Mesodermal cell (in vitro differentiated cells): ENCODE measurements at regions not wholly inside any gene's neighbourhood (a gene's known extent, or its start where the extent isn't known, plus 50 kb on each side); places are given as distances from the start of the nearest gene placed in this dataset.

Experiments
- H3K27ac ChIP-seq: 2 replicates; pipeline ENCODE4 v1.7.0; 2013; ENCODE audit warnings: mild to moderate bottlenecking, low read depth, low read length, moderate library complexity; ENCODE audit not compliant: severe bottlenecking
- H3K36me3 ChIP-seq: 2 replicates; pipeline ENCODE4 v1.7.1; 2013; ENCODE audit warnings: mild to moderate bottlenecking, low read length, moderate library complexity; ENCODE audit not compliant: control insufficient read depth, insufficient read depth
- H3K4me1 ChIP-seq: one replicate; pipeline ENCODE4 v1.7.1; 2013; ENCODE audit warnings: mild to moderate bottlenecking, low read length; ENCODE audit not compliant: insufficient read depth, control insufficient read depth, poor library complexity, severe bottlenecking
- H3K4me3 ChIP-seq: 2 replicates; pipeline ENCODE4 v1.7.0; 2013; ENCODE audit warnings: low read length, control low read depth, mild to moderate bottlenecking; ENCODE audit not compliant: insufficient read depth, poor library complexity, severe bottlenecking; ENCODE audit errors: extremely low read depth
- H3K9me3 ChIP-seq: 2 replicates; pipeline ENCODE4 v1.7.1; 2013; ENCODE audit warnings: mild to moderate bottlenecking, low read length, moderate library complexity; ENCODE audit not compliant: control insufficient read depth
- WGBS, 2 experiments: methylation state at CpG; one replicate each; pipeline ENCODE4 v1.1.5; 2013; ENCODE audit warnings: missing lambda C conversion rate in 2 of 2; ENCODE audit not compliant: insufficient coverage in 2 of 2; 5-methylcytosine and 5-hydroxymethylcytosine counted together

DNA sequence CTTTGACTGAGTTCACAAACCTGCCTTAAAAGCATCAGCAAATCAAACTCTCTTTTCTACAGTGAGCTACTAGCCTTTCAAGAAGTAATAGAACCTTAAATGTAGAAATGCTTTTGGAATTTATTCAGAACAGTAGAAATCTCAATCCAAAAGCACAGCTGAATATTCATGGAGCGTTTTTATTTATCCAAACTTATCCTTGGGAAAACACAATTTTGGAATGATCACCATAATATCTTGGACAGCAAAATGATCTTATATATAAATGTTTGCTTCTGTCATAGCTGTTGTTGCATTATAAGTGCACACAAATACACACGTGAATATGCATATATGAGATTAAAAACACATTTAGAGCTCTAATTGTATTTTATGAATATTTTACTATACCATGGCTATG lies 747.3 kb upstream of the PIK3C3 start:
- H3K36me3 ChIP-seq, result no peaks in the 10 kb centered on the region
- no peak overlapping the region for H3K27ac ChIP-seq
- H3K4me1 ChIP-seq, result no peaks in the 10 kb centered on the region
- no peak overlapping the region for H3K4me3 ChIP-seq
- no peaks in the 10 kb centered on the region for H3K9me3 ChIP-seq
- no CpG with 5 or more reads among the region's 2 CpGs for WGBS, 2 experiments

DNA sequence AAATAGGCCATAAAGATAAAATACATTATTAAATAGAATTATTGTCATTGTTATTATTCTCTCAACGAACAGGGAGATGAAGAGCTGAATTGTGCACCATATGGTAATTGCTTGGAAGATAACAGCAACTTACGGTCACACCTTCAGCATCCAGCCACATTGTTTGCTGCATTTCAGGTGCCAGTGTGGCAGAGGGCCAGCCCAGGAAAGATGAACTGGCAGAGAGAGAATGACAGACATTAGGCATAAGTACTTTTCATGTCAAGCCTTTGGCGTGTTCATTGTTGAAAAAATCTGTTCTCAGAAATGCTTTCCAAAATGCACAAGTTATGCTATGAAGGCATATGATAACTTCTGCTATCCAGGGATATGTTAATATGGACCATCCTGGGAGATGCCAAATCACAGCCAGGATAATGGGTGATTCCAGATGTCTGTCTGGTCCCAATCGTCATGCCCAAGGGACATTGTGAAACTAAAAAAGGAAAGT lies 748.6 kb upstream of the PIK3C3 start:
- H3K27ac ChIP-seq, result no peak overlapping the region
- H3K4me1 ChIP-seq, result no peaks in the 10 kb centered on the region
- H3K36me3 ChIP-seq, result no peaks in the 10 kb centered on the region
- WGBS, 2 experiments, result 89 to 100% methylated on average over 1 to 2 of the region's 4 CpGs
- no peak overlapping the region for H3K4me3 ChIP-seq
- no peaks in the 10 kb centered on the region for H3K9me3 ChIP-seq

DNA sequence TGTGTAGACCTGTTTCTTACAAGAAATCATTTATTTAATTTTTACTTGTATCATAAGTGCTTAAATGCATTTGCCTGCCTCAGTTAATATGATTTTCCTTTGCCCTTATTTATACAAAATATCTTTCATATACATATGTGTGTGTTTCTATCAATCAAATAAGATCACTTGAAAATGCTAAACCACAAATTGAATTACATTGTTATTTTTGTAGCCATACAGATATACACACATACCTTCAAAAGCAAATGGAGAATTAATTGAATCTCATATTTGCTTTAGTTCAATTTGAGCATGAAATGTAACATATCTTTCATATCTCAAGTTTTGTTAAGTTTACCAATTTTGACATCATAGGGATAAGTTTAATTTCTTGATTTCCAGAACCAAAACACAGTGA lies 755.8 kb upstream of the PIK3C3 start:
- Histone ChIP-seq H3K9me3 (peaks cover 3% of the 10 kb centered on the region), H3K36me3 (no peaks in the 10 kb centered on the region), H3K4me3 (no peak overlapping the region), H3K4me1 (no peaks in the 10 kb centered on the region), H3K27ac (no peak overlapping the region)

DNA sequence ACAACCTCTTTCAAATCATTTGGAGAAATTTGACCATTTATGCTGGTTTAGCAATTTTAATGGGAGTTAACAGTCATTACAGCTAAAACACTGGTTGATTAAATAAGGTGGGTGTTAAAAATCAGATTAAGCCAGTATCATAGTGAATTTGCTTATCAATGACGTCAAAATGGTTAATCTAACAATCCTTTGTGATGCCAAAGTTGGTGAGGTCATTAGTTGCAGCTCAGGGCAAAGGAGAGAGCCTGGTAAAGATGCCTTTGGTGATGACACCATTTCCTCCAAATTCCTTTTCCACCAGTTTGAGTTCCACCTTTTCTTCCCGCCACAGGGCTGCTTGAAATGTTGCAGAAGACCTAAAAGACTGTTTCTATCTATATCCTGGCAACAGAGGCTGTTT lies 757.1 kb upstream of the PIK3C3 start:
- Histone ChIP-seq H3K36me3 (no peaks in the 10 kb centered on the region), H3K4me3 (no peak overlapping the region), H3K27ac (no peak overlapping the region), H3K4me1 (no peaks in the 10 kb centered on the region), H3K9me3 (peaks cover 4% of the 10 kb centered on the region)
- WGBS, 2 experiments, result 83 to 87% methylated on average over 2 of the region's 2 CpGs

DNA sequence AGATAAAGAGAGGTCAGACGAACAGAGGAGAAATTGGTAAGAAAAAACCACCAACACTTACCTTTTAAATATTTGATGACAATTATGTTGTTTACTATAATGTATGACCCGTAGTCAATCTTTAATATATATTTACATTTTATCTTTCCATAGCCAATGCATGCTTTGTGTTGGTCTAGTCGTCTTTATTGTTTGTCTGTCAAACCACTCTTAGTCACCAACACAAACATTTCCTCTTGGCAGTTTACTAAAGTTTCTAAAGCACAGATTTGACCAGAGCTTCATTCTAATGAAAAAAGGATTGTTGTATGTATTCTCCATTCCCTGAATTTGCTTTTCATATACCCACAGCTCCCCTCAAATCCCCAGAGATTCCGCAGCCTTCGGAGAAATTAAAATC lies 784.7 kb upstream of the PIK3C3 start:
- no peak overlapping the region for H3K4me3 ChIP-seq
- H3K27ac ChIP-seq, result no peak overlapping the region
- no CpG with 5 or more reads among the region's 5 CpGs for WGBS, 2 experiments
- no peaks in the 10 kb centered on the region for H3K9me3 ChIP-seq
- no peaks in the 10 kb centered on the region for H3K36me3 ChIP-seq
- H3K4me1 ChIP-seq, result no peaks in the 10 kb centered on the region

DNA sequence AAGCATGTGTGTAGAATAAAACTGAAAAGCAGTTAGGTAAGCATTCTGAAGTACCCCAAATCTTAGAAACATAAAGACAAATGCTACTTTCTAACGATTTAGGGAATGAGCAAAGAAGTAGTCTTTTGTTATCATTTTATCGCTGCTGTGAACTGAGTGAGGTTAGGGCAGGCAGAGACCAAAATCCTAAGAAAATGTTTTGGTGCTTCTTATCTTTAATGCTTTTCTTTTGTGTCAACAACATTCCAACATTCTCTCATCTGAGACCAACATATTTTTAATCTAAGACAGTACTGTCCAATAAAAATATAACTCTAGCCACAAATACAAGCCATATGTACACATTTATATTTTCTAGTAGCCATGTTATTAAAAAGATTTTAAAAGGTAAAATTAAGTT lies 789.4 kb upstream of the PIK3C3 start:
- Histone ChIP-seq H3K36me3 (no peaks in the 10 kb centered on the region), H3K4me3 (no peak overlapping the region), H3K9me3 (no peaks in the 10 kb centered on the region), H3K27ac (no peak overlapping the region), H3K4me1 (no peaks in the 10 kb centered on the region)
- WGBS, 2 experiments, result no CpG with 5 or more reads among the region's 2 CpGs

DNA sequence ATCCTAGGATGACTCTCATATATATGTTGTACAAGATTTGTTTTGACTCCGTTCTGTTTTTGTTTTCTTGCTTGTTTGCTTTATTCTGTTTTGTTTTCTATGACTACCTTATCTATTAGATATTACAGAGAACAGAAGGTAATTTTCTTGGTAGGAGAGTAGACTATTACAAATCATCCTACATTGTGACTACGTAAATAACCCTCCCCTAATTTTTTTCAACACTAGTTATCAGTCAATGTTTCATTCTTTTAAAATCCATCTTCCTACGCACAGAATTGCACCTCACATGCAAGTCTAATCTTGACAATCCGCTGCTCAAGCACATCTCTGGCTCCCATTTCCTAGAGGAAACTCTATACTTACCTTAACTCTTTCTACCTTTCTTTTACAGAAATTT lies 792.3 kb upstream of the PIK3C3 start:
- H3K27ac ChIP-seq, result no peak overlapping the region
- no peaks in the 10 kb centered on the region for H3K36me3 ChIP-seq
- no peak overlapping the region for H3K4me3 ChIP-seq
- WGBS, 2 experiments, result 97 to 100% methylated on average over 2 to 3 of the region's 4 CpGs
- no peaks in the 10 kb centered on the region for H3K4me1 ChIP-seq
- H3K9me3 ChIP-seq, result no peaks in the 10 kb centered on the region

DNA sequence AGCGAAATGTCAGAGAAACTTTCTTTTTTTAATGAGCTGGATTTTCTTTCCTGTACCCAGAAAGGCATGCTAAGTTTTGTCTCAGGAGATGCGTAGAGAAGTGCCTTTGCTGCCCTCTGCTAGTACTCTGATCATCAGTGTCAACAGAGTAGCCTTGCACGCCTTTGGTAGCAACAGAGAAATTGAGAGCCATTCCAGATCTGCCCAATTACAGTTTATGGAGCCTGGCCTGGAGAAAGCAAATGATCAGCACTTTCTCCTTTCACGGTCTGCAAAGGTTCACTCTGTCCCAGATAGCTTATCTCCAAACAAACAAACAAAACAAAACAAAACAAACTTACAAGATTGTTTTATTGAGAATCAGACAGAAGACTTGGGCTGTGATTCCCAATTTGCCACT lies 792.8 kb upstream of the PIK3C3 start:
- H3K36me3 ChIP-seq, result no peaks in the 10 kb centered on the region
- H3K9me3 ChIP-seq, result no peaks in the 10 kb centered on the region
- H3K4me3 ChIP-seq, result no peak overlapping the region
- no peaks in the 10 kb centered on the region for H3K4me1 ChIP-seq
- no peak overlapping the region for H3K27ac ChIP-seq
- 87 to 89% methylated on average over 3 of the region's 4 CpGs for WGBS, 2 experiments

DNA sequence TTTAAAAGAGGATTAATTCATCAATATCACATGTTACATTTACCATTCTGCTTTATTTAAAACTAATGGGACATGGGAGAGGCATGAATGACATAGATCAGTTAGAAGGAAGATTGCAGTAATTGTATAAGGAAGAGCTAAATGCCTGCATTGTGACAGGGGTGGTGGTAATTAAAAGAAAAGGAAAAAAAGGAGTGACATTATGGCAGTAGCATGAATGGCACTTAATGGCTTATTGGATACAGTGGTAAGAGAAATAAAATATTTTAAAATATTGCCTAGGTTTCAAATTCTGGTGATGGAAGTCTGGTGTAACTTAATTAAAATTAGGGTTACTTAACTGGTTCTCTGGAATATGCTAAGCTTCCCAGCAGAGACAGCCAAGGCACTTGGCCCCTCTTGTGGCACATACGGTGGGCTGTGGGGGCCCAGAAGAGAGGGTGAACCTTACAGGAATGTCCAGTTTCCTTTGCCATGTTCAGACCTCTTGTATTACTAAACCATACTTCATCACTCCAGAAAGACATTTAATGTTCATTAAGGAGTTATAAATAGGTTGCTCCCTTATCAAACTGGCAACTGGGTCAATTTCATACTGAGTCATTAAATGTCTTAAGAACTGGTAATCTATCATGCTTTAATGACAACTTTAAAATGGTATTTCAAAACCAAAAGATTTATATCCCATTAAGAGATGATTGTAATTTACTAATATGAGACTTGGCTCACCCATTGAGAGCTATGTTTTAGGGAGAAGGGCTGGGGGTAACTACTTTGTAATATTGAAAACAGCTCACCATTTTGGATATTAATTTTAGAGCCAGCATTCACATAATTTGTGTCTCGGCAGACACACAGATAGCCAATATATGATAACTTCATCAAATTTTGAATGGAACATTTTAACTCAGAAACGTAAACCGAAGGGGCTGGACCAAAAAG lies 798.9 kb upstream of the PIK3C3 start:
- no peaks in the 10 kb centered on the region for H3K36me3 ChIP-seq
- 80 to 86% methylated on average over 1 of the region's 4 CpGs for WGBS, 2 experiments

DNA sequence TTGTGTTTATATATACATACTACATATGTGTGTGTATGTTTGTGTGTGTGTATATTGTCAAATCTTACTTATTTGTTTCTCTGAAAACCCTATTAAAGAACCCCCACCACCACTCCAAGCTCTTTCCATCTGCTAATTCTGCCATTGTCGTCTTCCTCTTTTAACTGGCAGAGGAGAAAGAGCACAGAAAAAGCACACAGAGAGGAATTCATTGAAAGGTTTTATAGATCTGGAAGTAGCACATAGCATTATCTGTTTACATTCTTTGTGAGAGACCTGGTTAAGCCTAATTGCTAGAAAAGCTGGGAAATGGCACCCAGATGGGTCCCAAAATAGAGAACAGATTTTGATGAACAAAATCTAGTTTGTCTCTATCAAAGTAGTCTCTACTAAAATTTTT lies 800.0 kb upstream of the PIK3C3 start:
- no peaks in the 10 kb centered on the region for H3K4me1 ChIP-seq
- H3K4me3 ChIP-seq, result no peak overlapping the region
- H3K9me3 ChIP-seq, result no peaks in the 10 kb centered on the region
- WGBS, 2 experiments, result 100% methylated on average over 1 of the region's 1 CpG; no CpG with 5 or more reads in 1 of the 2 experiments
- H3K36me3 ChIP-seq, result no peaks in the 10 kb centered on the region
- H3K27ac ChIP-seq, result no peak overlapping the region

More for the DNA sequence above, 798.9 kb upstream of the PIK3C3 start:
- no peak overlapping the region for H3K4me3 ChIP-seq
- no peaks in the 10 kb centered on the region for H3K4me1 ChIP-seq
- H3K9me3 ChIP-seq, result no peaks in the 10 kb centered on the region
- no peak overlapping the region for H3K27ac ChIP-seq

DNA sequence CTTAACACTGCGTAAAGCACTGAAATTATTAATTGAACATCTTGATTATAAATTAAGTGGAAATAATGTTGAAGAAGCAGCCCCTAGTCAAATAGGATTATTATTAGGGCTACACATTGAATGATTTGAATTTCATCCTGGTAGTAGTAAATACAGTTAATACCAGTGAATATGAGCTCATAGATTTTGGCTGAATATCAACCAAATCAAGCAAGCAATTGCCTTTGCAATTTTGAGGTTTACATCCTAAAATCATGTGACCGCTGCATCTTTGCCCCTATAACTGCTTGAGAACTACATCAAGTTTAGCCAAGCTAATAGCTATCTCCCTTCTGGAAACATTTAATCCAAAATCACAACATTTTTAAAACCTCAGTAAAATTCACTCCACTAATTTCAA lies 801.2 kb upstream of the PIK3C3 start:
- Histone ChIP-seq H3K4me1 (no peaks in the 10 kb centered on the region), H3K36me3 (no peaks in the 10 kb centered on the region), H3K4me3 (no peak overlapping the region), H3K27ac (no peak overlapping the region), H3K9me3 (no peaks in the 10 kb centered on the region)
- 90 to 100% methylated on average over 1 of the region's 2 CpGs for WGBS, 2 experiments
